ENCODE measurements at regions not wholly inside any gene's neighbourhood (a gene's known extent, or its start where the extent isn't known, plus 50 kb on each side); places are given as distances from the start of the nearest gene placed in this dataset.

GRCh38 chr18:24875286-24875685, 414.8 kb downstream of the HRH4 start:
- ChIA-PET POLR2A (no interaction called here), CTCF (interaction anchor here (1.4 kb wide), 1 partner anchor 957 kb away, joined by 3 read pairs; no protein-coding TSS in a partner anchor)
- Histone ChIP-seq H3K27ac (ENCODE audit: low read depth, low read length) (no peak overlapping the region), H3K27me3 (ENCODE audit: control insufficient read depth, insufficient read depth, low read length) (peaks cover 3% of the 10 kb centered on the region), H3K4me3 (ENCODE audit: low read depth, low read length) (no peak overlapping the region), H3K9me3 (ENCODE audit: control insufficient read depth, insufficient read depth, low read length) (no peaks in the 10 kb centered on the region)
- DNase-seq (ENCODE audit: low read depth, low spot score), result no peak
- no peak for TF ChIP-seq CTCF (IDR thresholded peaks at IDR 0.05; ENCODE audit: low read depth, low read length)

GRCh38 chr18:24875777-24876176, 415.3 kb downstream of the HRH4 start:
- ChIA-PET POLR2A (no interaction called here), CTCF (interaction anchor here (1.4 kb wide), 1 partner anchor 957 kb away, joined by 3 read pairs; no protein-coding TSS in a partner anchor)
- no peak for TF ChIP-seq CTCF (IDR thresholded peaks at IDR 0.05; ENCODE audit: low read depth, low read length)
- Histone ChIP-seq H3K4me3 (ENCODE audit: low read depth, low read length) (no peak overlapping the region), H3K27me3 (ENCODE audit: control insufficient read depth, insufficient read depth, low read length) (peaks cover 3% of the 10 kb centered on the region), H3K9me3 (ENCODE audit: control insufficient read depth, insufficient read depth, low read length) (no peaks in the 10 kb centered on the region), H3K27ac (ENCODE audit: low read depth, low read length) (no peak overlapping the region)
- DNase-seq (ENCODE audit: low read depth, low spot score), result no peak

GRCh38 chr18:24876266-24876665, 415.8 kb downstream of the HRH4 start:
- no peak for TF ChIP-seq CTCF (IDR thresholded peaks at IDR 0.05; ENCODE audit: low read depth, low read length)
- Histone ChIP-seq H3K27me3 (ENCODE audit: control insufficient read depth, insufficient read depth, low read length) (peaks cover 3% of the 10 kb centered on the region), H3K4me3 (ENCODE audit: low read depth, low read length) (no peak overlapping the region), H3K9me3 (ENCODE audit: control insufficient read depth, insufficient read depth, low read length) (no peaks in the 10 kb centered on the region), H3K27ac (ENCODE audit: low read depth, low read length) (no peak overlapping the region)
- DNase-seq (ENCODE audit: low read depth, low spot score), result no peak
- CTCF ChIA-PET, result interaction anchor here (1.4 kb wide), 1 partner anchor 956 kb away, joined by 3 read pairs; no protein-coding TSS in a partner anchor
- POLR2A ChIA-PET, result no interaction called here

GRCh38 chr18:24877066-24877465, 416.6 kb downstream of the HRH4 start:
- ChIA-PET POLR2A (interaction anchor here (0.6 kb wide), 1 partner anchor 163 kb away, joined by 3 read pairs; no protein-coding TSS in a partner anchor), CTCF (interaction anchor here (0.6 to 0.9 kb wide), 2 partner anchors 475 to 956 kb away, joined by 3 to 4 read pairs; partner anchors contain the start of gene ZNF521)
- Histone ChIP-seq H3K4me3 (ENCODE audit: low read depth, low read length) (no peak overlapping the region), H3K9me3 (ENCODE audit: control insufficient read depth, insufficient read depth, low read length) (no peaks in the 10 kb centered on the region), H3K27ac (ENCODE audit: low read depth, low read length) (no peak overlapping the region), H3K27me3 (ENCODE audit: control insufficient read depth, insufficient read depth, low read length) (peaks cover 3% of the 10 kb centered on the region)
- no peak for TF ChIP-seq CTCF (IDR thresholded peaks at IDR 0.05; ENCODE audit: low read depth, low read length)
- no peak for DNase-seq (ENCODE audit: low read depth, low spot score)

- ChIA-PET CTCF (interaction anchor here (0.6 to 0.9 kb wide), 3 partner anchors 475 to 956 kb away, joined by 3 to 4 read pairs (median 3); partner anchors contain the start of gene ZNF521), POLR2A (interaction anchor here (0.6 kb wide), 1 partner anchor 162 kb away, joined by 3 read pairs; no protein-coding TSS in a partner anchor)
- H3K4me3 ChIP-seq (ENCODE audit: low read depth, low read length), result no peak overlapping the region
- peaks cover 3% of the 10 kb centered on the region for H3K27me3 ChIP-seq (ENCODE audit: control insufficient read depth, insufficient read depth, low read length)
- H3K27ac ChIP-seq (ENCODE audit: low read depth, low read length), result no peak overlapping the region
- H3K9me3 ChIP-seq (ENCODE audit: control insufficient read depth, insufficient read depth, low read length), result no peaks in the 10 kb centered on the region
- DNase-seq (ENCODE audit: low read depth, low spot score), result no peak
- TF ChIP-seq CTCF (IDR thresholded peaks at IDR 0.05; ENCODE audit: low read depth, low read length), result no peak
Observed at GRCh38 chr18:24877546-24877945, 417.1 kb downstream of the HRH4 start.
